ENCODE measurements at regions not wholly inside any gene's neighbourhood (a gene's known extent, or its start where the extent isn't known, plus 50 kb on each side); places are given as distances from the start of the nearest gene placed in this dataset.
"Not testable (repeated sequence)": the region's sequence is repeated elsewhere in the genome, so short reads cannot be mapped to it uniquely, and the experiment has no call there.

- ATAC-seq, result no peak
- intact Hi-C loops (cut with DNase I), result no loop called here
Measured at GRCh38 chr3:124315215-124316033, 323.5 kb upstream of the ROPN1 start.

GRCh38 chr3:124316034-124316287 is 324.0 kb upstream of the ROPN1 start:
- ATAC-seq (no peak), DNase-seq (ENCODE audit: missing footprints) (no peak)

More at GRCh38 chr3:124315215-124316033, 323.5 kb upstream of the ROPN1 start:
- no peak for DNase-seq (ENCODE audit: missing footprints)

GRCh38 chr3:124318014-124318413 is 326.1 kb upstream of the ROPN1 start:
- ATAC-seq, result no peak
- no peak for DNase-seq (ENCODE audit: missing footprints)
- intact Hi-C loops (cut with DNase I), result no loop called here

More at GRCh38 chr3:124316034-124316287, 324.0 kb upstream of the ROPN1 start:
- intact Hi-C loops (cut with DNase I), result no loop called here

- DNase-seq (ENCODE audit: missing footprints), result no peak
- intact Hi-C loops (cut with DNase I), result no loop called here
- ATAC-seq, result no peak
Measured at GRCh38 chr3:124318656-124319055, 326.7 kb upstream of the ROPN1 start.

GRCh38 chr3:124320976-124321375 is 329.1 kb upstream of the ROPN1 start:
- intact Hi-C loops (cut with DNase I), result no loop called here
- DNase-seq (ENCODE audit: missing footprints) (no peak), ATAC-seq (no peak)

- intact Hi-C loops (cut with DNase I), result no loop called here
- DNase-seq (ENCODE audit: missing footprints) (no peak), ATAC-seq (no peak)
Measured at GRCh38 chr3:124322309-124322880, 330.5 kb upstream of the ROPN1 start.

GRCh38 chr3:124322966-124323365 is 331.0 kb upstream of the ROPN1 start:
- intact Hi-C loops (cut with DNase I), result no loop called here
- ATAC-seq (no peak), DNase-seq (ENCODE audit: missing footprints) (no peak)

- ATAC-seq (no peak), DNase-seq (ENCODE audit: missing footprints) (no peak)
- intact Hi-C loops (cut with DNase I), result no loop called here
Measured at GRCh38 chr3:124325248-124325647, 333.3 kb upstream of the ROPN1 start.

GRCh38 chr3:124329723-124330122 is 337.8 kb upstream of the ROPN1 start:
- no peak for DNase-seq (ENCODE audit: missing footprints)
- intact Hi-C loops (cut with DNase I), result no loop called here
- ATAC-seq, result no peak

GRCh38 chr3:124333931-124334640 is 342.2 kb upstream of the ROPN1 start:
- no peak for ATAC-seq
- DNase-seq (ENCODE audit: missing footprints), result no peak
- intact Hi-C loops (cut with DNase I), result no loop called here

- no peak for DNase-seq (ENCODE audit: missing footprints)
- no peak for ATAC-seq
- intact Hi-C loops (cut with DNase I), result no loop called here
Measured at GRCh38 chr3:124336067-124336656, 344.2 kb upstream of the ROPN1 start.

- intact Hi-C loops (cut with DNase I), result no loop called here
Measured at GRCh38 chr3:124345845-124346244, 353.9 kb upstream of the ROPN1 start.

GRCh38 chr3:124346487-124346886 is 354.6 kb upstream of the ROPN1 start:
- no peak for ATAC-seq
- no peak for DNase-seq (ENCODE audit: missing footprints)
- intact Hi-C loops (cut with DNase I), result no loop called here

More at GRCh38 chr3:124345845-124346244, 353.9 kb upstream of the ROPN1 start:
- ATAC-seq (no peak), DNase-seq (ENCODE audit: missing footprints) (no peak)

- DNase-seq (ENCODE audit: missing footprints), result no peak
- ATAC-seq, result peak; percentile 44
- intact Hi-C loops (cut with DNase I), result no loop called here
Measured at GRCh38 chr3:124347418-124347817, 355.5 kb upstream of the ROPN1 start.

- ATAC-seq; intact Hi-C loops (cut with DNase I); DNase-seq (ENCODE audit: missing footprints): not testable (repeated sequence)
Measured at GRCh38 chr3:124348555-124348954, 356.6 kb upstream of the ROPN1 start.

- DNase-seq (ENCODE audit: missing footprints) (no peak), ATAC-seq (peak; percentile 60)
- intact Hi-C loops (cut with DNase I), result loop anchor here (1.0 to 2.0 kb wide), 3 partner anchors 117 to 207 kb away; no protein-coding TSS in a partner anchor
Measured at GRCh38 chr3:124351430-124352148, 359.7 kb upstream of the ROPN1 start.

- intact Hi-C loops (cut with DNase I), result no loop called here
- DNase-seq (ENCODE audit: missing footprints) (no peak), ATAC-seq (no peak)
Measured at GRCh38 chr3:124352149-124352539, 360.2 kb upstream of the ROPN1 start.

- ATAC-seq, result no peak
- DNase-seq (ENCODE audit: missing footprints), result no peak
- intact Hi-C loops (cut with DNase I), result no loop called here
Measured at GRCh38 chr3:124353691-124354090, 361.8 kb upstream of the ROPN1 start.

- DNase-seq (ENCODE audit: missing footprints) (no peak), ATAC-seq (no peak)
- intact Hi-C loops (cut with DNase I), result no loop called here
Measured at GRCh38 chr3:124354150-124354549, 362.2 kb upstream of the ROPN1 start.
